Right forelimb (tissue), 1 donor: ENCODE measurements at regions not wholly inside any gene's neighbourhood (a gene's known extent, or its start where the extent isn't known, plus 50 kb on each side); places are given as distances from the start of the nearest gene placed in this dataset.
"Not testable (repeated sequence)": the region's sequence is repeated elsewhere in the genome, so short reads cannot be mapped to it uniquely, and the experiment has no call there.

Source experiments
- DNase-seq: peaks from one replicate; pipeline ENCODE4 v3.0.0-alpha.2; 2018

DNA sequence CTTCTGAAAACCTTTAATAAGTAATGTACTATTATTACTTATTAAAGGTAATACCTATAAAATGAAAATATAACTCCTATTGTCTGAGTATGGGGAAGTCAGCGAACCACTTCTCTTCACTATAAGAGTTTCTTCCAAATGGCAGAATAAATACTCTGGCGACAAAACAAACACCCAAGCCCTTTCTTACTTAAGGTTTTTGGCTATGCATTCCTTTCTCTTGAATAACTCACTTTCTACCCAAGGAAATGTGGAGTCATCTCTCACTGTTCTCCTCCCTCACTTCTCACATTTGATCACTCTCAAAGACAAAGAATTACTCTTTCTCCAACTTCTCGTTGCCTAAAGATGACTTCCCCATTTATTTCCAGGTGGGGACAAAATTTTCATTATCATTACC lies 816.8 kb upstream of the CRIM1 start:
- DNase-seq: no peak

DNA sequence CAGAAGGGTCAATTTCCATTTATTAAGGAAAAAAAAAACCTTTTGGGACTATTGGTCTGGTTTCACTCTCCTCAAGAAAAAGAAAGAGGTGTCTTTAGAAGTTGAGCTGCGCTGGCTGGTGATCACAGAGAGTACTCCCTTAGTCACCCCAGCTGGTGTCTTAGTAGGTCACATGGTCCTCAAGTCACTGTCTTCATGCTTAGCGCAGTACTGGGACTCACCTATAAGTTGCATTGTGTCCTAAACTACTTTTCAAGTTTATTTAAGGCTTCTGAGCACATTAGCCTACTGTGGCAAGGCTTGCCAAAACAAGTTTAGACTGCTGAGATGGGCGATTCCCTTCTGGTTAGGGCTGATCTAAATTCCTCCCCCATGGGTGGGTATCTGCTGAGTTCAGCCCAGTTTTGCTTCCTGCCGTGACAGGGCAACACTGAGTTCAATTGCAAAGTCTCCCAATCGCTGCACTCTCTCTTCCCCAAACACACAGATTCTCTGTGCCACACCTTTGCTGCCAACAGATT lies 824.9 kb upstream of the CRIM1 start:
- DNase-seq: no peak

GRCh38 chr2:35526741-35527140 lies 828.8 kb upstream of the CRIM1 start:
- DNase-seq: no peak

DNA sequence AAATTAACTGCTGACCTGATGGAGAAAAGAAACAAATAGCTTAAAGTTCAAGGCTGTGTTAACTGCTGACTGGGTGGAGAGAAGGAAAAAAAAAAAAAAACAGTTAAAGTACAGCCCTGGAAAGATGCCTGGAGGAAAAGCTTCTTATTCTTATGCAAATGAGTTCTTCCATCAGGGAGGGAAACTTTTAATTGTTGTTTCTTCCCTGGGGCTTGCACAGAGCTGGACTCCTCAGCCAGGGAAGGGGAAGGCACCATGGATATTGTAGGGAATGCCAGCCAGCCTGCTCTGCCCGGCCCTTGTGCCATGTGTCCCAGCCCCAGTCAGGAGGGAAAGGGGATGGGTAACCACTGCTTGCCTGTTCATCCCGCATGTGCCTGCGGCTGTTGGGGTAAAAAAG lies 833.1 kb upstream of the CRIM1 start:
- DNase-seq: no peak

- DNase-seq: no peak
These were observed 844.9 kb upstream of the CRIM1 start for GRCh38 chr2:35510636-35511035.

DNA sequence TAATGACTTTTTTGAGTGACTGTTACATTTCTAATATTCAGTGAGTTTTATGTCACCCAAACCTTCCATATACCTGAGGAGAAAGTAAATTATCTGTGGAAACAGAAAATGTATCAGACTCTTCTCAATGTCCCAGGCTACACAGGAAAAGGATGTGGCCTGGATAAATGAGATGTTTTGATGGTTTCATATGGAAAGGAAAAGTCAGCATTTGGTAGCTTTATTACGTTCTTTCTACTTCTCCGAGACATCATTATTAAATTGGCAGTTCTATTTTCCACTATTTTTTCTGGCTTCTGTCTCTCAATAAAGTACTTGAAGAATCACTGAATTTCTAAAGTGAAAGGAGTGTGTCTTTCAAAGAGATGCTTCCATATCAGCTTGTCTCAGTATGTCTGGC lies 847.0 kb upstream of the CRIM1 start:
- no peak for DNase-seq

DNA sequence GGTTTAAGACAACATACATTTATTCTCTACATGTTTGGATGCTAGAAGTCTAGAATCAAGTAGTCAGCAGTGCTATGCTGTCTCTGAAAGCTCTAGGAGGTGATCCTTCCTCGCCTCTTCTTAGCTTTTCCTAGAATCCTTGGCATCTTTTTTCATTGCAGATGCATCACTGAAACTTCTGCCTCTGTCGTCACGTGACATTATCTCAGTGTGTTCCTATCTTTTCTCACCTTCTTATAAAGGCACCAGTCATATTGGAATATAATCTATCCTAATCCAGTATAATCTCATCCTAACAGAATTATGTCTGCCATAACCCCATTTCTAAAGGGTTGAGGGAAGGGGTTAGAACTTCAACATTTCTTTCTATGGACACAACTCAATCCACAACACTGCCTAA lies 851.2 kb upstream of the CRIM1 start:
- no peak for DNase-seq

- DNase-seq: no peak
These were observed 851.8 kb upstream of the CRIM1 start for GRCh38 chr2:35503738-35504199.

DNA sequence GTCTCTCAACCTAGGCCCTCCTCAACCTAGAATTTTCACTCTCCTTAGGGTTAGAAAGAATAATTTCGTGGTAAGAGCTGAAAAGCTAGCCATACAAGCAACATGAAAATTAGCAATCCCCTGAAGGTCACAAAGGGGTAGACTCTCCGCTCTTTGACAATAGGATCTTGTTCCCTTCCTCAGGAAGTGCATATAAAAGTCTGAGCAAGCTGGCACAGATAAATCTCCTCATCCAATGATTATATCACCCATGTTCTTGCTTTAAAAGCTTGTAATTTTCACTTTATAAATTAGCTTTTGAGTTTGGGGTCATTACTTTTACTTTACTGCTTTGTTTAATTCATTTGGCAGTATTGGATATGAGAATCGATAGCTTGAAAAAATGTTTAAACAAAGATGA lies 852.3 kb upstream of the CRIM1 start:
- DNase-seq: no peak

GRCh38 chr2:35501076-35501475 lies 854.5 kb upstream of the CRIM1 start:
- DNase-seq: no peak

DNA sequence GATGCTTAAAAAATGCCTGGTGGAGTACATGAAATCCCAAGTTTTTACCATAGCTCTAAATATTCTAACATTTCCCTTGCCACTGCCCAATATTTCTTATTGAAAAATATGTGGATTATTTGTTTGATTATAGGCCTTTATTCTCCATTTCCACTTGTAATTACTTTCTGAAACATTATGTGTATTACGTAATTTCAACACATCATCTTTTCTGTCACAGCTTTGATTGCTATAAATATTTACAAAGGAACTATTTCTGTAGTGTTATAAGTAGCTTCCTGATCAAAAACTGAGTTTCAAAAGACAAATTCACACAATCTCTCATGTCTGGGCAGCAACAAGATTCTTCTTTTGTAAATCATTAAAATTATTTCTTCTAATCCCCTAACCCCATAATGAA lies 859.6 kb upstream of the CRIM1 start:
- no peak for DNase-seq

GRCh38 chr2:35495182-35495581 lies 860.4 kb upstream of the CRIM1 start:
- no peak for DNase-seq

DNA sequence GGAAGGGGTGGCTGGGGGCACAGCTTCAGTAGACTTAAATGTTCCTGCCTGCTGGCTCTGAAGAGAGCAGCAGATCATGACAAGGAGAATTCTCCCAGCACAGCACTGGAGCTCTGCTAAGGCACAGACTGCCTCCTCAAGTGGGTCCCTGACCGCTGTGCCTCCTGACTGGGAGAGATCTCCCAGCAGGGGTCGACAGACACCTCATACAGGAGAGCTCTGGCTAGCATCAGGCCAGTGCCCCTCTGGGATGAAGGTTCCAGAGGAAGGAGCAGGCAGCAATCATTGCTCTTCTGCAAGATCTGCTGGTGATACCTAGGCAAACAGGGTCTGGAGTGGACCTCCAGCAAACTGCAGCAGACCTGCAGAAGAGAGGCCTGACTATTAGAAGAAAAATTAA lies 877.5 kb upstream of the CRIM1 start:
- not testable (repeated sequence) for DNase-seq

DNA sequence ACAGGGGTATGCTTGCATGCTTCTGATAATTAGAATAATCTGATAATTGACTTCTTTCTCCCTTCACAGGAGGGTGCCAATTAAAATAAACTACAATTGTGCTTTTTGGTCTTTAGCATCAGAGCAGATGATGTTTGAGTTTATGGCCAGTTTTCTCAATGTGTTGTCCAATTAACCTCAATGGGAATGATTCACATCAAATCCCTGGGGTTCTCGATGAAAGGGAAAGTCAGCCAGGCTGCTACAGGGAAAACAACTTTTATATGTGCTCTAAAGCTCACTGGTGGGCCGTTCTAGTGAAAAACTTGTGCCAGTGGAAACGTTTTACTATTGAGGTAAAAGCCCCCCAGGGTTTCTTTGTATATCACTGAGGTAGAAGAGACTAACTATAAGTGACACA lies 887.3 kb upstream of the CRIM1 start:
- no peak for DNase-seq

- DNase-seq: no peak
These were observed 891.6 kb upstream of the CRIM1 start for GRCh38 chr2:35463805-35464596.

DNA sequence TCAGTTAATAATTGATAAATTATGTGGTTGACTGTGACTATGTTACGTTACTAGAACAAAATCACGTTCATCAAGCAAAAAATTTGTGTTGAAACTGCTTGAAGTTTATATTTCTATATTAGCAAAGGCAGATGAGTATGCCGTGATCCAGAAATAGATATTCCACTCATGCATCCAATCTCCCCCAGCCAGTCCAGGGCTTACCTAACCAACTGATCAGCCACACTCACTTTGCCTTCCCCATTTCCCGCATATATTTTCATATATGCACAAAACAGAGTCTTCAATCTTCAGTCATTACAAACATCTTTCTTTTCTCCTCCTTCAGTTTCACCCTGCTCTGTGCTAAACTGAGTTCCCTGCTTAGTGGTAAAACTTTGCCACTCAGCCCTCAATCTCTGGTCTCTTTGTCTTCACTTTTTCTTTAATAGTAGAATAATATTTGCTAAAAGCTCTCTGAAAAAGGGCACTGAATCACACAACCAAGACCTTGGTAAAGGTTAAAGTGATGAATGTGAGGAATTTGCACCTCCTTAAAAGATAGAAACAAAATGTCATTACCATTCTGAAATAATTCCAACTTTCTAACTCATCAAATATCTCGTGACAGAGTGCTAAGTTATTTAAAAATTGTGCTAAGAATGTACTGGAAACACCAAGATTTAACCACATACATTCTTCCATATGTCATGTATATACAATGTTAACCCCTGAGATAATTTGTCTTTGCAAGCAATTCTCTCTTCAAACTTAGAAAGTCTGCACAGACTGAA lies 893.2 kb upstream of the CRIM1 start:
- DNase-seq: no peak

GRCh38 chr2:35461406-35461805 lies 894.2 kb upstream of the CRIM1 start:
- DNase-seq: no peak

DNA sequence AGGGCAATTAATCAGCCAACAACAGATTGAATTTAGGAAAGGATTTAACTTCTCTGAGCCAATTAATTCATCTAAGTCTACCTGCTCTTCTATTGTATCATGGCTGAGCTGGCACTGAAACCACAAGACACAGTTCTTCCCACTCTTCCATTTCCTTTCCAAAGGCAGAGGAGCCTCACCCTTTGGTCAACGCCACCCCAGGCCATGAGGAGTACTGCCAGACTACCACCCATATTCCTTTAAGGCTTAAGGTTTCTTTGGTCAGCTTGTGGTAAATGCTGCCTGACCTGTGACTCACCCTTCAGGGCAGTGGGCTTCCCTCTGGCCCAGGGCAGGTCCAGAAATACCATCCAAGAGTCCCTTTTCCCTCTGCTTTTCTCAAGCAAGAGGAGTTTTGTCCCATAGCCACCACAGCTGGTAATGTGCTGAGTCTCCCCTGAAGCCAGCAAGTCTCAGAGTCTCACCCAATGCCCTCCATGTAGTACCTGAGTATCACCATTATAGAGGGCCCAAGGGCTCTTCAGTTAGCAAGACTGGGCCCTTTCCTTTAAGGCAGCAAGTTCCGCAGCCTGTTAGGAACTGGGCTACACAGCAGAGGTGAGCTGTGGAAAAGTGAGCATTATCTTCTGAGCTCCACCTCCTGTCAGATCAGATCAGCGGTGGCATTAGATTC lies 900.5 kb upstream of the CRIM1 start:
- DNase-seq: no peak

DNA sequence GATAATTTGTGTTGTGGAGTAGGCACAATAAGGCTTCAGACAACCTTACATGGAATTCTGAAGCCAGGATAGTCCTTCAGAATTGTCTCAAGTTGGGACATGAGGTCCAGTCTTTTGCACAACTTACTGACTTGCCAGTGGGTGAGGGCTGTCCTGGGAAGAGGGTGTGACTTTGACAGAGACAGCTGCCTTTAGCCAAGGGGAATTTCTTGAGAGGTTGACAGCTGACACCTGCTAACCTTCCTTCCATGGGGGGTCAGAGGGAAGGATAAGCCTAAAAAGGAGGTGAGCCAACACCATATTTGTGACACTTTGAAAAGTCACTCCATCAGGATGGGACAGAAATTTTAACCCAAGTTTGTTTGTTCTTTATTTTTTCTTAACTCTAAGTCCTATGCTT lies 907.8 kb upstream of the CRIM1 start:
- no peak for DNase-seq

GRCh38 chr2:35447215-35447614 lies 908.4 kb upstream of the CRIM1 start:
- no peak for DNase-seq

DNA sequence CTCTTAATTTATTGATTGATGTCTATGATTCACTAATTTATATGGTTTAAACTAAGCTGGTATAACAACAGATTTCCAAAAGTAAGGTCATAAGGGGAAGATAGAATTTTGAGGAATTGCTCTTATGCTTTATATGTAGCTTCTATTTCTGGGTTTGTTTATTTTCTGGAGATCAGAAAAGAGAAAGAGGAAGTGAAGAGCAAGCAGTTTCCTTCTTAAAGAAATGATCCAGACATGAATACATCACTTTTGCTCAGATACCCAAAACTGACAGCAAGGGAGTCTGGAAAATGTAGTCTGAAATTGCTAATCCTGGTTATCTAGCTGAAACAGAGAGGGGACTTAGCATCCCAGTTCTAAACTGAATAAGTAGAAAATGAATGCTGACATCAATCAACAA lies 912.5 kb upstream of the CRIM1 start:
- DNase-seq: no peak

DNA sequence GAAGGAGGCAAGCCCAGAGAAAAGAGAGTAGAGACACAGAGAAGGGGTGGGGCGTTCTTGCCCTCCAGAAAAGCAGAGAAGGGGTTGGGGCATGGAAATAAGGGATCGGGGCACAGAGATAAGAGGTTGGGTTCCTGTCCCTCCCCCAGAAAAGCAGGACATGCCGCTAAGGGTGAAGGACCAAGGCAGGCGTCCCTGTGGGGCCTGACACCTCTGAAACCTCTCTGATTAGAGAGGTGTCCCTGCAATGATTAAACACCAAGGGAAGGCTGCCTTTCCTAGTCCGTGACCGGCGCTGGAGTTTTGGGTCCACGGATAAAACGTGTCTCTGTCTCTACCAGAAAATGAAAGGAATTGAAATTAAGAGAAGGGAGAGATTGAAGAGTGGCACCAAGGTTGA lies 914.0 kb upstream of the CRIM1 start:
- not testable (repeated sequence) for DNase-seq

DNA sequence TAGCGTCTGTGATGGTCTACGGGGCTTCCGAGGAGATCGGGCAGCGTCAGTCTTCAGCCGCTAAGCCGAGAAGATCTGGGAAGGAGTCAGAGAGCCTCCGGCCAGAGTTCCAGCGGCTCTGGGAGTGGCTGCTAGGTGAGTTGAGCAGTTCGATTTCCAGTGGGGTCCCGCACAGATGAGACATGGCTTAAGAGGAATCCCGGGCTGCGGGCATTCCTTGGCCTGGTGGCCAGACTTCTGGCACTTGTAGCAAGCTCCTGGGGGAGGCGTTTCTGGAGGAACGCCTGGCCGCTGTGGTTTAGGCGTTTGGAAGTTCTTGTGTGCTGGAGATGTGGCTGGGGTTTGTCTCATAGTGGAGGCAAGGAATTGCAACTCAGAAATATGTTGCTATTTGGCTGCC lies 915.3 kb upstream of the CRIM1 start:
- not testable (repeated sequence) for DNase-seq

- DNase-seq: not testable (repeated sequence)
These were observed 918.7 kb upstream of the CRIM1 start for GRCh38 chr2:35436893-35437292.
